Transverse colon (tissue), 4 donors: ENCODE measurements at regions not wholly inside any gene's neighbourhood (a gene's known extent, or its start where the extent isn't known, plus 50 kb on each side); places are given as distances from the start of the nearest gene placed in this dataset.
"Not testable (repeated sequence)": the region's sequence is repeated elsewhere in the genome, so short reads cannot be mapped to it uniquely, and the experiment has no call there.

Experiments
- DNase-seq: peaks from one replicate; pipeline ENCODE4 v3.0.0-alpha.2; 2019
- H3K27ac ChIP-seq, 4 donors: fragments of 200-600 bp; sonication (generic); 2 replicates each; pipeline ENCODE4 v1.5.1; 2016 to 2018; ENCODE audit warnings: inconsistent platforms in 4 of 4
- H3K27me3 ChIP-seq: fragments of 200-600 bp; sonication (generic); 2 replicates; pipeline ENCODE4 v1.5.1; 2017; ENCODE audit warnings: inconsistent platforms
- H3K36me3 ChIP-seq, 4 donors: fragments of 200-600 bp; sonication (generic); 2 replicates each; pipeline ENCODE4 v1.5.1; 2017 to 2019; ENCODE audit warnings: inconsistent platforms in 4 of 4
- H3K4me1 ChIP-seq, 4 donors: fragments of 200-600 bp; sonication (generic); 2 replicates each; pipeline ENCODE4 v1.5.1; 2017 to 2020; ENCODE audit warnings: inconsistent platforms in 4 of 4
- H3K4me3 ChIP-seq, 4 donors: fragments of 200-600 bp; sonication (generic); 1 replicate in 1 of 4; 2 replicates in 3 of 4; pipeline versions ENCODE4 v1.5.1 to v1.6.1; 2017 to 2019; ENCODE audit warnings: inconsistent platforms in 4 of 4
- H3K9me3 ChIP-seq, 2 donors: fragments of 200-600 bp; sonication (generic); 2 replicates each; pipeline ENCODE4 v1.5.1; 2017 to 2019; ENCODE audit warnings: inconsistent platforms in 2 of 2
- EP300 ChIP-seq: sonication (generic); formaldehyde crosslinking; IDR thresholded peaks from one replicate; pipeline ENCODE4 v1.6.1; 2017; ENCODE audit warnings: antibody characterized with exemption, low read depth
- POLR2A ChIP-seq: fragments of 450-650 bp; IDR thresholded peaks from one replicate; pipeline ENCODE4 v1.6.1; 2016; ENCODE audit warnings: antibody characterized with exemption, mild to moderate bottlenecking, moderate library complexity
- POLR2AphosphoS5 ChIP-seq, 3 donors: sonication (generic); formaldehyde crosslinking; IDR thresholded peaks; one replicate each; pipeline ENCODE4 v1.6.1; 2016; ENCODE audit warnings: antibody characterized with exemption in 3 of 3
- WGBS, 2 donors: methylation state at CpG; one replicate each; pipeline ENCODE4 v1.1.5; 2018; ENCODE audit warnings: low coverage in 1 of 2; 5-methylcytosine and 5-hydroxymethylcytosine counted together
- in situ Hi-C, 4 donors: fragments of 200-750 bp; cut with MboI; loops; one replicate each; pipeline versions ENCODE4 v1.15.0 to v1.15.1; 2017; ENCODE audit warnings: low sequenced_read_pairs in 3 of 4, low pct_ligation_motif_present in 1 of 4, low pct_unique_long_range_greater_than_20kb in 1 of 4
- intact Hi-C: fragments of 100-400 bp; cut with DNase I; formaldehyde crosslinking; loops from one replicate; pipeline ENCODE4 v1.15.1; 2023; ENCODE audit warnings: low total_unique reads
- TF ChIP-seq, protein P1 (sequence below), 5 experiments: fragments of 200-600 bp in 3 of 5; fragments of 450-650 bp in 2 of 5; sonication (generic) in 3 of 5; IDR thresholded peaks; 1 replicate in 2 of 5; 2 replicates in 3 of 5; pipeline ENCODE4 v1.5.1; 2016 to 2017; ENCODE audit warnings: antibody characterized with exemption in 5 of 5, inconsistent platforms in 3 of 5, mild to moderate bottlenecking in 2 of 5, moderate library complexity in 1 of 5

DNA sequence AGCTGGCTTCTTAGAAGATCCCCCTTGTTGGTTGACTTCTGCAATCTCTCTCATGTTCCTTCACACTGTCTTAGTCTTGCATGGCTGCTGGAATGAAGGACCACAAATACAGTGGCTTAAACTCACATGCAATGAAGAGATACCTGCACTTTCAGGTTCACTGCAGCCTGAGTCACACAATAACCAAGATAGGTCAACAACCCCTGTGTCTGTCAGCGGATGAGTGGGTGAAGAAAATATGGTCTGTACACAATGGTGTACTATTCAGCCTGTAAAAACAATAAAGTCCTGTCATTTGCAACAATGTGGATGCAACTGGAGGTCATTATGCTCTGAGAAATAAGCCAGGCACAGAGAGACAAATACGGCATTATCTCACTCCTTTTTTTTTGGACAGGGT lies 373.8 kb upstream of the AMELY start:
- H3K4me1 ChIP-seq, result no peaks in the 10 kb centered on the region
- intact Hi-C loops (no loop called here), in situ Hi-C loops (no loop called here)
- no peaks in the 10 kb centered on the region for H3K36me3 ChIP-seq
- no peaks in the 10 kb centered on the region for H3K9me3 ChIP-seq
- no peak for TF ChIP-seq POLR2A
- no peak for TF ChIP-seq POLR2AphosphoS5 (IDR thresholded peaks at IDR 0.05)
- TF ChIP-seq EP300, result no peak
- TF ChIP-seq, protein P1, sequence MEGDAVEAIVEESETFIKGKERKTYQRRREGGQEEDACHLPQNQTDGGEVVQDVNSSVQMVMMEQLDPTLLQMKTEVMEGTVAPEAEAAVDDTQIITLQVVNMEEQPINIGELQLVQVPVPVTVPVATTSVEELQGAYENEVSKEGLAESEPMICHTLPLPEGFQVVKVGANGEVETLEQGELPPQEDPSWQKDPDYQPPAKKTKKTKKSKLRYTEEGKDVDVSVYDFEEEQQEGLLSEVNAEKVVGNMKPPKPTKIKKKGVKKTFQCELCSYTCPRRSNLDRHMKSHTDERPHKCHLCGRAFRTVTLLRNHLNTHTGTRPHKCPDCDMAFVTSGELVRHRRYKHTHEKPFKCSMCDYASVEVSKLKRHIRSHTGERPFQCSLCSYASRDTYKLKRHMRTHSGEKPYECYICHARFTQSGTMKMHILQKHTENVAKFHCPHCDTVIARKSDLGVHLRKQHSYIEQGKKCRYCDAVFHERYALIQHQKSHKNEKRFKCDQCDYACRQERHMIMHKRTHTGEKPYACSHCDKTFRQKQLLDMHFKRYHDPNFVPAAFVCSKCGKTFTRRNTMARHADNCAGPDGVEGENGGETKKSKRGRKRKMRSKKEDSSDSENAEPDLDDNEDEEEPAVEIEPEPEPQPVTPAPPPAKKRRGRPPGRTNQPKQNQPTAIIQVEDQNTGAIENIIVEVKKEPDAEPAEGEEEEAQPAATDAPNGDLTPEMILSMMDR (IDR thresholded peaks at IDR 0.05), result no peak
- no peak overlapping the region for H3K27ac ChIP-seq
- DNase-seq, result no peak
- H3K27me3 ChIP-seq, result no peaks in the 10 kb centered on the region
- WGBS, 2 donors, result 50% methylated on average over 1 of the region's 2 CpGs; no CpG with 5 or more reads in 1 of the 2 donors
- no peak overlapping the region for H3K4me3 ChIP-seq

DNA sequence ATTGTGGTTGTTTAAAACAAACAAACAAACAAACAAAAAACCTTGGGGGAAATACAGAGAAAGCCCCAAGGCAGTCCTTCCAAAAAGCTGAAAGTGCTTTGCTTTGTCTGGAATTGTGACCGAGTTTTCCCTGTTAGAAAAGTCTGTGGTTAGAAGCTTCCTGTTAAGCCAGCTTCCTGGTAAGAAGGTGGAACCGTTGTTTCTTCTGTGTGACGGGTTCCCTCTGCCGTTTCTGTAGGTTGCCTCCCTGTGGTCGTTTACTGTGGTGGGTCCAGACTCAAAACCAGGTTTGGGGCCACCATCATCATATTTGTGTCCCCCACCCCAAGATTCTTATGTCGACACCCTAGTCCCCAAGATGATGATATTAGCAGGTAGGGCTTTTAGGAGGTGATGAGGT lies 371.4 kb upstream of the AMELY start:
- TF ChIP-seq, protein P1 (IDR thresholded peaks at IDR 0.05), result no peak
- TF ChIP-seq POLR2AphosphoS5 (IDR thresholded peaks at IDR 0.05), result no peak
- no peak for TF ChIP-seq EP300
- TF ChIP-seq POLR2A, result no peak
- Histone ChIP-seq H3K4me1 (no peaks in the 10 kb centered on the region), H3K27me3 (no peaks in the 10 kb centered on the region), H3K9me3 (no peaks in the 10 kb centered on the region), H3K27ac (no peak overlapping the region), H3K36me3 (no peaks in the 10 kb centered on the region), H3K4me3 (no peak overlapping the region)
- intact Hi-C loops, result no loop called here
- no peak for DNase-seq
- in situ Hi-C loops, result no loop called here
- WGBS, 2 donors, result no CpG with 5 or more reads among the region's 6 CpGs

DNA sequence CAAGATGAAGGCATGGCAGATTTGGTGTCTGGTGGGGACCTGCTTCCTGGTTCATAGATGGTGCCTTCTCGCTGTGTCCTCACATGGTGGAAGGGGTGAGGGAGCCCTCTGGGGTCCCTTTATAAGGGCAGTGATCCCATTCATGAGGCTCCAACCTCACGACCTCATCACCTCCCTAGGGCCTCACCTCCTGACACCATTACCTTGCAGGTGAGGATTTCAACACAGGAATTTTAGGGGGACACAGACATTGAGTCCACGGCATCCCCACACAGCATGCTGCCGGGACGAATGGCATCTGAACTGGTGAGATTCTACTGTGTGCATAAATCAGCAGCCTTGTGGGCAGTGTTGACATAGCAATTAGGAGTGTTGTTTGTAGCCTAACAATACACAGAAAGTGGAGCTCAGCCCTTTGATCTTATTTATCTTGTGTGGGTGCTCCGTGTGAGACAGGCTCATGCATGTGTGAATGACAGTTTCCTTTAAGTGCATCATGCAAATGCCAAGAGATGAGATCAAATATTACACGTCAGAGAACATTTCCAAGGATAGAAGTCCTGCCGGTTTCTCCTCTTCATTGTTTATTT lies 368.7 kb upstream of the AMELY start:
- H3K4me3 ChIP-seq, H3K27ac ChIP-seq, H3K9me3 ChIP-seq, H3K36me3 ChIP-seq, H3K4me1 ChIP-seq, H3K27me3 ChIP-seq, in situ Hi-C loops, DNase-seq, intact Hi-C loops: not testable (repeated sequence)
- WGBS, 2 donors, result no CpG with 5 or more reads among the region's 8 CpGs

DNA sequence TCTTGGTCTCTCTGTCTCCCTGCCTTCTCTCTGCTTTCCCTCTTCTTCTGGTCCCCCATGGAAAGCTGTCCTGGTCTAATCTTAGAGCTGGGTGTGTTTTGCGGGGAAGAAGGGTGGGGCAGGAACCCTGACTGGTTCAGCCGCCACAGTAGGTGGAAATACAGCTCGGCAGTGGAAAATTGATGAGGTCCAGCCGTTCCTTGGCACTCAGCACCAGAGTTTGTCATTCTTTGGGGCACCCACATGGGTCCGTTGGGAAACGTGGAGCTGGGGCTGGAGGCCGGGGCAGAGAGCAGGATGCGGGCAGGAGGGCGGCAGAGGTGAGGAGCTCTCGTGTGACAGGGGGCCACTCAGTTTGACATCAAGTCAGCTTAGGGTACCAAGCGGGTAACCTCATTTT lies 364.2 kb upstream of the AMELY start:
- in situ Hi-C loops, result no loop called here
- TF ChIP-seq EP300 (no peak), POLR2A (no peak), POLR2AphosphoS5 (IDR thresholded peaks at IDR 0.05) (no peak)
- TF ChIP-seq, protein P1 (IDR thresholded peaks at IDR 0.05), result no peak
- peak overlapping the region in 2 of 4 donors; percentile 90 for H3K27ac ChIP-seq
- WGBS, 2 donors, result no CpG with 5 or more reads among the region's 11 CpGs
- H3K9me3 ChIP-seq, result no peaks in the 10 kb centered on the region
- H3K36me3 ChIP-seq, result no peaks in the 10 kb centered on the region
- peaks cover 0 to 3% (median 0%) of the 10 kb centered on the region in 4 donors for H3K4me1 ChIP-seq
- intact Hi-C loops, result no loop called here
- no peak for DNase-seq
- peak overlapping the region in 2 of 4 donors; percentile 69 to 82 for H3K4me3 ChIP-seq
- H3K27me3 ChIP-seq, result no peaks in the 10 kb centered on the region

DNA sequence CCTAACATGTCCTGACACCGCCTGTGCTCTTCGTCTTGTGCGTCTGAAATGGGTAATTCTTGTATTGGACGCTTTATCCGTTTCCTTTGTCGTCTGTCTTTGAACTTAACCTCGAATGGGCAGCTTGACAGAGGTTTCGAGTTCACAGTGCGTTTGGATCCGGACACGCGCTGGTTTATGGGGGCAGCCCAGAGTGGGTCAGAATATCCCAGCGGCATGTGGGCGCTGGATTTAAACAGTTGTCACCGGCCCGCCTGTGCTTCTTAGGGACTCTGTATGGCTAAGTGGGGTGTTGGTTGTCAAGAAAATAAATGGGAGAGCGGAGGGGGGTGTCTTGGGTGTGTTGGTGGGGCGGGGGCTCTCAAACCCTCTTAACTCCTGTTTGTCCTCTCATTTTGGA lies 363.5 kb upstream of the AMELY start:
- peak overlapping the region in 2 of 4 donors; percentile 69 to 82 for H3K4me3 ChIP-seq
- DNase-seq, result no peak

More for the DNA sequence above, 363.5 kb upstream of the AMELY start:
- peak overlapping the region in 2 of 4 donors; percentile 90 for H3K27ac ChIP-seq
- no CpG with 5 or more reads among the region's 18 CpGs for WGBS, 2 donors
- H3K4me1 ChIP-seq, result peaks cover 0 to 3% (median 0%) of the 10 kb centered on the region in 4 donors
- no peak for TF ChIP-seq POLR2A
- no peak for TF ChIP-seq POLR2AphosphoS5 (IDR thresholded peaks at IDR 0.05)
- TF ChIP-seq EP300, result no peak
- TF ChIP-seq, protein P1 (IDR thresholded peaks at IDR 0.05), result no peak
- H3K27me3 ChIP-seq, result no peaks in the 10 kb centered on the region
- no peaks in the 10 kb centered on the region for H3K36me3 ChIP-seq
- in situ Hi-C loops, result no loop called here
- H3K9me3 ChIP-seq, result no peaks in the 10 kb centered on the region
- intact Hi-C loops, result no loop called here
